ENCODE measurements at regions not wholly inside any gene's neighbourhood (a gene's known extent, or its start where the extent isn't known, plus 50 kb on each side); places are given as distances from the start of the nearest gene placed in this dataset.

- no peak for TF ChIP-seq POLR2AphosphoS5 (IDR thresholded peaks at IDR 0.05)
- TF ChIP-seq, protein P1, sequence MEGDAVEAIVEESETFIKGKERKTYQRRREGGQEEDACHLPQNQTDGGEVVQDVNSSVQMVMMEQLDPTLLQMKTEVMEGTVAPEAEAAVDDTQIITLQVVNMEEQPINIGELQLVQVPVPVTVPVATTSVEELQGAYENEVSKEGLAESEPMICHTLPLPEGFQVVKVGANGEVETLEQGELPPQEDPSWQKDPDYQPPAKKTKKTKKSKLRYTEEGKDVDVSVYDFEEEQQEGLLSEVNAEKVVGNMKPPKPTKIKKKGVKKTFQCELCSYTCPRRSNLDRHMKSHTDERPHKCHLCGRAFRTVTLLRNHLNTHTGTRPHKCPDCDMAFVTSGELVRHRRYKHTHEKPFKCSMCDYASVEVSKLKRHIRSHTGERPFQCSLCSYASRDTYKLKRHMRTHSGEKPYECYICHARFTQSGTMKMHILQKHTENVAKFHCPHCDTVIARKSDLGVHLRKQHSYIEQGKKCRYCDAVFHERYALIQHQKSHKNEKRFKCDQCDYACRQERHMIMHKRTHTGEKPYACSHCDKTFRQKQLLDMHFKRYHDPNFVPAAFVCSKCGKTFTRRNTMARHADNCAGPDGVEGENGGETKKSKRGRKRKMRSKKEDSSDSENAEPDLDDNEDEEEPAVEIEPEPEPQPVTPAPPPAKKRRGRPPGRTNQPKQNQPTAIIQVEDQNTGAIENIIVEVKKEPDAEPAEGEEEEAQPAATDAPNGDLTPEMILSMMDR (IDR thresholded peaks at IDR 0.05), result no peak
- TF ChIP-seq EP300 (IDR thresholded peaks at IDR 0.05), result no peak
- no peak for TF ChIP-seq POLR2A (IDR thresholded peaks at IDR 0.05)
Measured at GRCh38 chr2:156930423-156930822, 327.1 kb upstream of the GALNT5 start.

All from sigmoid colon (tissue), 4 donors.